Fibroblast of the aortic adventitia (primary cell): ENCODE measurements at regions not wholly inside any gene's neighbourhood (a gene's known extent, or its start where the extent isn't known, plus 50 kb on each side); places are given as distances from the start of the nearest gene placed in this dataset.
A peak's percentile ranks its signal among the peaks of the same experiment; 100 is the strongest.

Source experiments
- DNase-seq: peaks from one replicate; pipeline ENCODE4 v3.0.0-alpha.2; 2010; ENCODE audit warnings: low read depth
- H3K4me3 ChIP-seq: 2 replicates; pipeline ENCODE4 v1.5.1; 2011; ENCODE audit warnings: low read depth, mild to moderate bottlenecking, control low read depth, low read length, moderate library complexity
- TF ChIP-seq, protein P1 (sequence below): IDR thresholded peaks from 2 replicates; pipeline ENCODE4 v1.5.1; 2011; ENCODE audit warnings: mild to moderate bottlenecking, low read length, control low read depth, inconsistent platforms; ENCODE audit not compliant: insufficient read depth

GRCh38 chr5:93017849-93018248 is 563.2 kb downstream of the NR2F1-AS1 start:
- DNase-seq, result peak; percentile 53
- no peak overlapping the region for H3K4me3 ChIP-seq

GRCh38 chr5:93017376-93017775 is 563.6 kb downstream of the NR2F1-AS1 start:
- H3K4me3 ChIP-seq, result no peak overlapping the region
- TF ChIP-seq, protein P1, sequence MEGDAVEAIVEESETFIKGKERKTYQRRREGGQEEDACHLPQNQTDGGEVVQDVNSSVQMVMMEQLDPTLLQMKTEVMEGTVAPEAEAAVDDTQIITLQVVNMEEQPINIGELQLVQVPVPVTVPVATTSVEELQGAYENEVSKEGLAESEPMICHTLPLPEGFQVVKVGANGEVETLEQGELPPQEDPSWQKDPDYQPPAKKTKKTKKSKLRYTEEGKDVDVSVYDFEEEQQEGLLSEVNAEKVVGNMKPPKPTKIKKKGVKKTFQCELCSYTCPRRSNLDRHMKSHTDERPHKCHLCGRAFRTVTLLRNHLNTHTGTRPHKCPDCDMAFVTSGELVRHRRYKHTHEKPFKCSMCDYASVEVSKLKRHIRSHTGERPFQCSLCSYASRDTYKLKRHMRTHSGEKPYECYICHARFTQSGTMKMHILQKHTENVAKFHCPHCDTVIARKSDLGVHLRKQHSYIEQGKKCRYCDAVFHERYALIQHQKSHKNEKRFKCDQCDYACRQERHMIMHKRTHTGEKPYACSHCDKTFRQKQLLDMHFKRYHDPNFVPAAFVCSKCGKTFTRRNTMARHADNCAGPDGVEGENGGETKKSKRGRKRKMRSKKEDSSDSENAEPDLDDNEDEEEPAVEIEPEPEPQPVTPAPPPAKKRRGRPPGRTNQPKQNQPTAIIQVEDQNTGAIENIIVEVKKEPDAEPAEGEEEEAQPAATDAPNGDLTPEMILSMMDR, result no peak
- no peak for DNase-seq

More at GRCh38 chr5:93017849-93018248, 563.2 kb downstream of the NR2F1-AS1 start:
- TF ChIP-seq, protein P1, result no peak

DNA sequence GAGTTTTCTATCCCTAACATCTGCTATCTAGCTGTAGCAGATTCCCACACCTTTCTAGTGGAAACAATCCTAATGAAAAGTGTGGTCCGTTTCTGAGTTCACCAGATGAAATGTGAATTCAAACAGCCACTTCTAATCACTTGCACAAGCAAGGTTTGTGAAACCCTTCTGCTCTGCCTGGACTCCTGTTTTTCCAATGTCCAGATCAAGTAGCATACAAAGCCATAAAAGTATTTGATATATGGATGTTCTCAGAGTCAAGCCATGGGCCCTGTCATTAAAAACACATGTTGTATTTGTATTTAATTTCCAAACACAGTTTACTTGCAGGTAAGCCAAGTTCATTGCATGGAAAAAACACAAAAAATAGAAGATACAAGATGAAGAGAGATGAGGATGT is 570.4 kb downstream of the NR2F1-AS1 start:
- TF ChIP-seq, protein P1, result no peak
- DNase-seq, result no peak
- H3K4me3 ChIP-seq, result no peak overlapping the region

GRCh38 chr5:93010037-93010436 is 571.0 kb downstream of the NR2F1-AS1 start:
- DNase-seq, result no peak
- TF ChIP-seq, protein P1, result no peak
- no peak overlapping the region for H3K4me3 ChIP-seq

DNA sequence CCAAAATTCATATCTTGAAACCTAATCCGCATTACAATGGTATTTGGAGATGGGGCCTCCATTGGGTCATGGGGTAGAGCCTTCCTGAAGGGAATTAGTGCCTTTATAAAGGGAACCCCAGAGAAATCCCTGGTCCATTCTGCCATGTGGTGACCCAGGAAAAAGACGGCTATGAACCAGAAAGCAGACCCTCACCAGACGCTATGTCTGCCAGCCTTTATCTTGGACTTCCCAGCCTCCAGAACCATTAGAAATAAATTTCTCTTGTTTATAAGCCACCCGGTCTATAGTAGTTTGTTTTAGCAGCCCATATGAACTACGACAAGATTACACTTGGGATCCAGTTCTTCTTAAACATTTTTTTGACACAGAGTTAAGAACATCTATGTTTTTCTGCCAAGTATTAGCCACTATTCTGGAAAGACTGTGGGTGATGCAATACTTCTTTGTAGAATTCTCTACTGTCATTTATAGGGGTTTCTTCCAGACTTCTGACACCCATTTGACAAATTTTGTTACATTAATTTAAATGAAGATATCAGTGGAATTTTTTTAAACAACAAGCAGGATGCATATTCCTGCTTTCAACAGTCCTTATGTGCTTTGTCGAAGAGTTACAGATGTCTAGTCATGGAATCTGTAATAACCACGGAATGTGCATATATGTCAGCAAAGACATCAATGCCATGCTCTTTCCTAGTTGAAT is 572.4 kb downstream of the NR2F1-AS1 start:
- H3K4me3 ChIP-seq, result no peak overlapping the region
- peak; percentile 48 for DNase-seq
- TF ChIP-seq, protein P1, result no peak

DNA sequence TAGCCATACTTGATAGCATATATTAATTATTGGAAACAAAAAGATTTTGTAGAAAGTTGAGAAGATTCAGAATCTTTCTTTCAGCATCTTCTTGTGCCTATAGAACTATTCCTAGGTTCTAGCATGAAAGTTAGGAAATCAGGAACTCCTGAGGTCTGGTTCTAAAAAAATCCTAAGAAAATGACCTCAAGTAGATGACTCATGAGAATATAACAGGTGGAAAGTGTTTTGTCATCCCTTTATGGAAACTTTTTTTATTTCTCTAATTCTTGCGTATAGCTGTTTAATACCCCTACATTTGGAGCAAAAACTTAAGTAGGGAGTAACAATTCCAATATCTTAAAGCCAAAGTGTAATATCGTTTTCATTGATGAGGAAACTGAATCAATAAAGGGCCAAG is 574.1 kb downstream of the NR2F1-AS1 start:
- TF ChIP-seq, protein P1, result no peak
- no peak for DNase-seq
- H3K4me3 ChIP-seq, result no peak overlapping the region

- H3K4me3 ChIP-seq, result no peak overlapping the region
- TF ChIP-seq, protein P1, result no peak
- no peak for DNase-seq
Measured at GRCh38 chr5:92998456-92998855, 582.6 kb downstream of the NR2F1-AS1 start.
